ENCODE measurements at regions not wholly inside any gene's neighbourhood (a gene's known extent, or its start where the extent isn't known, plus 50 kb on each side); places are given as distances from the start of the nearest gene placed in this dataset.

- Mint-ChIP-seq H3K4me3 (no peak overlapping the region), H3K27me3 (ENCODE audit: insufficient read depth) (no peaks in the 10 kb centered on the region), H3K4me1 (no peaks in the 10 kb centered on the region), H3K9me3 (no peaks in the 10 kb centered on the region), H3K36me3 (ENCODE audit: low read depth) (no peaks in the 10 kb centered on the region), H3K27ac (no peak overlapping the region)
- Histone ChIP-seq H3K27me3 (ENCODE audit: control insufficient read depth, insufficient read depth, low read length, poor library complexity, severe bottlenecking) (no peaks in the 10 kb centered on the region), H3K4me1 (ENCODE audit: control insufficient read depth, insufficient read depth, low read length) (no peaks in the 10 kb centered on the region), H3K9ac (ENCODE audit: extremely low read depth, low read length, poor library complexity, severe bottlenecking) (no peak overlapping the region), H3K4me3 (ENCODE audit: low read length) (no peak overlapping the region), H3K27ac (ENCODE audit: low read depth, low read length) (no peak overlapping the region), H3K9me3 (ENCODE audit: control insufficient read depth, low read length) (no peaks in the 10 kb centered on the region), H3K36me3 (ENCODE audit: control insufficient read depth, insufficient read depth, low read length) (no peaks in the 10 kb centered on the region)
- TF ChIP-seq CTCF (conservative IDR thresholded peaks at IDR 0.05), result no peak
- DNase-seq, result no peak
- WGBS, 2 experiments (ENCODE audit: insufficient coverage in 1 of 2, insufficient read length in 1 of 2), result 100% methylated on average over 1 of the region's 2 CpGs; no CpG with 5 or more reads in 1 of the 2 experiments
Measured at GRCh38 chr3:148219999-148220398, 477.7 kb upstream of the AGTR1 start.

GRCh38 chr3:148221303-148221702 is 476.4 kb upstream of the AGTR1 start:
- Histone ChIP-seq H3K27ac (ENCODE audit: low read depth, low read length) (no peak overlapping the region), H3K4me1 (ENCODE audit: control insufficient read depth, insufficient read depth, low read length) (no peaks in the 10 kb centered on the region), H3K27me3 (ENCODE audit: control insufficient read depth, insufficient read depth, low read length, poor library complexity, severe bottlenecking) (no peaks in the 10 kb centered on the region), H3K9me3 (ENCODE audit: control insufficient read depth, low read length) (no peaks in the 10 kb centered on the region), H3K4me3 (ENCODE audit: low read length) (no peak overlapping the region), H3K36me3 (ENCODE audit: control insufficient read depth, insufficient read depth, low read length) (no peaks in the 10 kb centered on the region), H3K9ac (ENCODE audit: extremely low read depth, low read length, poor library complexity, severe bottlenecking) (no peak overlapping the region)
- WGBS, 2 experiments (ENCODE audit: insufficient coverage in 1 of 2, insufficient read length in 1 of 2), result 90 to 100% methylated on average over 1 of the region's 1 CpG
- H3K9me3 Mint-ChIP-seq, result no peaks in the 10 kb centered on the region
- TF ChIP-seq CTCF (conservative IDR thresholded peaks at IDR 0.05), result no peak
- no peak overlapping the region for H3K27ac Mint-ChIP-seq
- no peaks in the 10 kb centered on the region for H3K36me3 Mint-ChIP-seq (ENCODE audit: low read depth)
- H3K4me1 Mint-ChIP-seq, result no peaks in the 10 kb centered on the region
- no peak for DNase-seq
- H3K4me3 Mint-ChIP-seq, result no peak overlapping the region
- H3K27me3 Mint-ChIP-seq (ENCODE audit: insufficient read depth), result no peaks in the 10 kb centered on the region

- Histone ChIP-seq H3K9ac (ENCODE audit: extremely low read depth, low read length, poor library complexity, severe bottlenecking) (no peak overlapping the region), H3K9me3 (ENCODE audit: control insufficient read depth, low read length) (no peaks in the 10 kb centered on the region), H3K36me3 (ENCODE audit: control insufficient read depth, insufficient read depth, low read length) (no peaks in the 10 kb centered on the region), H3K4me1 (ENCODE audit: control insufficient read depth, insufficient read depth, low read length) (no peaks in the 10 kb centered on the region), H3K27ac (ENCODE audit: low read depth, low read length) (no peak overlapping the region), H3K4me3 (ENCODE audit: low read length) (no peak overlapping the region), H3K27me3 (ENCODE audit: control insufficient read depth, insufficient read depth, low read length, poor library complexity, severe bottlenecking) (no peaks in the 10 kb centered on the region)
- H3K27ac Mint-ChIP-seq, result no peak overlapping the region
- H3K4me1 Mint-ChIP-seq, result peaks cover 3% of the 10 kb centered on the region
- no peak for DNase-seq
- H3K27me3 Mint-ChIP-seq (ENCODE audit: insufficient read depth), result no peaks in the 10 kb centered on the region
- WGBS, 2 experiments (ENCODE audit: insufficient coverage in 1 of 2, insufficient read length in 1 of 2), result 84 to 85% methylated on average over 2 of the region's 2 CpGs
- H3K9me3 Mint-ChIP-seq, result no peaks in the 10 kb centered on the region
- no peaks in the 10 kb centered on the region for H3K36me3 Mint-ChIP-seq (ENCODE audit: low read depth)
- TF ChIP-seq CTCF (conservative IDR thresholded peaks at IDR 0.05), result no peak
- no peak overlapping the region for H3K4me3 Mint-ChIP-seq
Measured at GRCh38 chr3:148223266-148223665, 474.4 kb upstream of the AGTR1 start.
